ENCODE measurements at regions not wholly inside any gene's neighbourhood (a gene's known extent, or its start where the extent isn't known, plus 50 kb on each side); places are given as distances from the start of the nearest gene placed in this dataset.

DNA sequence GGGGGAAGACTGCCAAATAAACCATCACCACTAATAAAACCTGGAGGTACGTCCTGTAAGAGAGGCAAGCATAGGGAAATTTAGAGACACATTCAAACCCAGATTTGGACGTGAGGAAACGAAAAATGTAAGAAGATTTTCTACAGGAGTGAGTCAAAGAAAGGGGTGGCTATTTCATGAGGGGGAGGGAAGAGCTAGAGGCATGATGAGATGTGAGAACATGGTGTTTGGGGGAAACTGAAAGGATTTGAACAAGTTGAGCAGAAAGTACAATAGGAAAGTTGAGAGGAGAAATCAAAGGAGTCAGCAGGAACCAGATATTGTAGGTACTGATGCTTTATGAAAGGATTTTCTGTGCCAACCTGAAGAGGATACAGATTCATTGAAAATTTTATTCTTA lies 179.1 kb upstream of the HS3ST5 start:
- H3K4me1 ChIP-seq (ENCODE audit: control insufficient read depth in 1 of 2, insufficient read depth in 2 of 2, low read length in 2 of 2): no peaks in the 10 kb centered on the region
- TF ChIP-seq ELF1 (IDR thresholded peaks at IDR 0.05; ENCODE audit: borderline replicate concordance, low read depth) (no peak), TCF7L2 (IDR thresholded peaks at IDR 0.05; ENCODE audit: borderline replicate concordance, extremely low read depth, insufficient read depth, insufficient read length) (no peak), SP1 (IDR thresholded peaks at IDR 0.05; ENCODE audit: low read depth) (no peak), POLR2AphosphoS5 (IDR thresholded peaks at IDR 0.05; ENCODE audit: low read depth, low read length) (no peak), YY1 (IDR thresholded peaks at IDR 0.05; ENCODE audit: extremely low read depth, insufficient replicate concordance, low read depth, low read length) (no peak), SIN3A (IDR thresholded peaks at IDR 0.05; ENCODE audit: low read depth) (no peak), ZNF274 (IDR thresholded peaks at IDR 0.05; ENCODE audit: low read depth, low read length) (no peak)
- TF ChIP-seq, protein P1, sequence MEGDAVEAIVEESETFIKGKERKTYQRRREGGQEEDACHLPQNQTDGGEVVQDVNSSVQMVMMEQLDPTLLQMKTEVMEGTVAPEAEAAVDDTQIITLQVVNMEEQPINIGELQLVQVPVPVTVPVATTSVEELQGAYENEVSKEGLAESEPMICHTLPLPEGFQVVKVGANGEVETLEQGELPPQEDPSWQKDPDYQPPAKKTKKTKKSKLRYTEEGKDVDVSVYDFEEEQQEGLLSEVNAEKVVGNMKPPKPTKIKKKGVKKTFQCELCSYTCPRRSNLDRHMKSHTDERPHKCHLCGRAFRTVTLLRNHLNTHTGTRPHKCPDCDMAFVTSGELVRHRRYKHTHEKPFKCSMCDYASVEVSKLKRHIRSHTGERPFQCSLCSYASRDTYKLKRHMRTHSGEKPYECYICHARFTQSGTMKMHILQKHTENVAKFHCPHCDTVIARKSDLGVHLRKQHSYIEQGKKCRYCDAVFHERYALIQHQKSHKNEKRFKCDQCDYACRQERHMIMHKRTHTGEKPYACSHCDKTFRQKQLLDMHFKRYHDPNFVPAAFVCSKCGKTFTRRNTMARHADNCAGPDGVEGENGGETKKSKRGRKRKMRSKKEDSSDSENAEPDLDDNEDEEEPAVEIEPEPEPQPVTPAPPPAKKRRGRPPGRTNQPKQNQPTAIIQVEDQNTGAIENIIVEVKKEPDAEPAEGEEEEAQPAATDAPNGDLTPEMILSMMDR (IDR thresholded peaks at IDR 0.05 in 2 of 3, conservative IDR thresholded peaks at IDR 0.05 in 1 of 3; ENCODE audit: borderline replicate concordance in 1 of 3, insufficient read depth in 1 of 3, low read depth in 2 of 3, low read length in 2 of 3): no peak
- TF ChIP-seq, protein P2, sequence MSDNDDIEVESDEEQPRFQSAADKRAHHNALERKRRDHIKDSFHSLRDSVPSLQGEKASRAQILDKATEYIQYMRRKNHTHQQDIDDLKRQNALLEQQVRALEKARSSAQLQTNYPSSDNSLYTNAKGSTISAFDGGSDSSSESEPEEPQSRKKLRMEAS (IDR thresholded peaks at IDR 0.05): no peak
- TF ChIP-seq, protein P3, sequence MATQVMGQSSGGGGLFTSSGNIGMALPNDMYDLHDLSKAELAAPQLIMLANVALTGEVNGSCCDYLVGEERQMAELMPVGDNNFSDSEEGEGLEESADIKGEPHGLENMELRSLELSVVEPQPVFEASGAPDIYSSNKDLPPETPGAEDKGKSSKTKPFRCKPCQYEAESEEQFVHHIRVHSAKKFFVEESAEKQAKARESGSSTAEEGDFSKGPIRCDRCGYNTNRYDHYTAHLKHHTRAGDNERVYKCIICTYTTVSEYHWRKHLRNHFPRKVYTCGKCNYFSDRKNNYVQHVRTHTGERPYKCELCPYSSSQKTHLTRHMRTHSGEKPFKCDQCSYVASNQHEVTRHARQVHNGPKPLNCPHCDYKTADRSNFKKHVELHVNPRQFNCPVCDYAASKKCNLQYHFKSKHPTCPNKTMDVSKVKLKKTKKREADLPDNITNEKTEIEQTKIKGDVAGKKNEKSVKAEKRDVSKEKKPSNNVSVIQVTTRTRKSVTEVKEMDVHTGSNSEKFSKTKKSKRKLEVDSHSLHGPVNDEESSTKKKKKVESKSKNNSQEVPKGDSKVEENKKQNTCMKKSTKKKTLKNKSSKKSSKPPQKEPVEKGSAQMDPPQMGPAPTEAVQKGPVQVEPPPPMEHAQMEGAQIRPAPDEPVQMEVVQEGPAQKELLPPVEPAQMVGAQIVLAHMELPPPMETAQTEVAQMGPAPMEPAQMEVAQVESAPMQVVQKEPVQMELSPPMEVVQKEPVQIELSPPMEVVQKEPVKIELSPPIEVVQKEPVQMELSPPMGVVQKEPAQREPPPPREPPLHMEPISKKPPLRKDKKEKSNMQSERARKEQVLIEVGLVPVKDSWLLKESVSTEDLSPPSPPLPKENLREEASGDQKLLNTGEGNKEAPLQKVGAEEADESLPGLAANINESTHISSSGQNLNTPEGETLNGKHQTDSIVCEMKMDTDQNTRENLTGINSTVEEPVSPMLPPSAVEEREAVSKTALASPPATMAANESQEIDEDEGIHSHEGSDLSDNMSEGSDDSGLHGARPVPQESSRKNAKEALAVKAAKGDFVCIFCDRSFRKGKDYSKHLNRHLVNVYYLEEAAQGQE (IDR thresholded peaks at IDR 0.05; ENCODE audit: low read depth): no peak
- no peak overlapping the region for H3K4me3 ChIP-seq (replicated peaks in 1 of 2; ENCODE audit: low read depth in 1 of 2, low read length in 2 of 2)
- H3K36me3 ChIP-seq (ENCODE audit: control insufficient read depth in 1 of 2, insufficient read depth in 2 of 2, low read length in 2 of 2): no peaks in the 10 kb centered on the region
- ChIA-PET RAD21 (ENCODE audit: low non-redundant PET in 1 of 2, low total read pairs in 2 of 2, uncharacterized antibody in 2 of 2, unreplicated experiment in 2 of 2) (no interaction called here), POLR2A (no interaction called here), CTCF (no interaction called here)
- no TSS peak for BruUV-seq (replicated peaks)
- H2AFZ ChIP-seq (ENCODE audit: low read depth, low read length, poor library complexity, severe bottlenecking): no peak overlapping the region
- no peak for DNase-seq (ENCODE audit: low read depth, low spot score)
- H3K27me3 ChIP-seq (ENCODE audit: insufficient read depth, low read length): peaks cover 13% of the 10 kb centered on the region; the same call in 1 of the 2 replicates
- H3K9me2 ChIP-seq (ENCODE audit: insufficient read depth): no peaks in the 10 kb centered on the region
- intact Hi-C loops (cut with micrococcal nuclease): no loop called here
- H3K27ac ChIP-seq (ENCODE audit: low read depth, low read length): no peak overlapping the region
- no peaks in the 10 kb centered on the region for H3K79me2 ChIP-seq (ENCODE audit: insufficient read depth, low read length)
- no peaks in the 10 kb centered on the region for H3K9me3 ChIP-seq (ENCODE audit: control insufficient read depth in 1 of 2, insufficient read depth in 1 of 2, low read depth in 1 of 2, low read length in 2 of 2)
- H4K20me1 ChIP-seq (ENCODE audit: insufficient read depth): 0 out of 2 replicates have a peak, but pooled peaks cover 4% of the 10 kb centered on the region
- no peak overlapping the region for H3K4me2 ChIP-seq (ENCODE audit: low read length)
- no peak for ATAC-seq
- no peak overlapping the region for H3K9ac ChIP-seq (ENCODE audit: low read length)
